ENCODE measurements at regions not wholly inside any gene's neighbourhood (a gene's known extent, or its start where the extent isn't known, plus 50 kb on each side); places are given as distances from the start of the nearest gene placed in this dataset.

DNA sequence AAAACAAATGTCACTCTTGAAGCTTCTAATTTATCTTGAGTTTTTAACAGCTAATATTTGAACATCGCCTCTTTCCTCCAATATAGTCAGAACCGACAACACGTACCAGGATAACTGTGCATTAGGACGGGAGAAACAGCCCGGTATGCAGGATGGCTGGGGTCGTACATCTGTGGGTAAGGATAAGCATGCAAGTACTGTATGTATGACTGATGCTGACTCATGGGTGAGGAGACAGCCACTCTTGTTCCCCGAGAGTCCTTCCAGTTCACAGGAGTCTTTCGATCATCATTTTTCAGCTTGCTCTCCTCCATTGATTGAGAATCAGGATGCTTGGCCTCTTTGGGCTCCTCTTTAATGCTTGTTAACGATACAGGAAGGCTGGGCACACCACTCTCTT, 102.3 kb downstream of the ZNF608 start (continued):
- TF ChIP-seq CEBPB (tag; IDR thresholded peaks at IDR 0.05) (no peak), ZNF41 (CRISPR knock-in tag; conservative IDR thresholded peaks at IDR 0.05) (no peak), SNRNP70 (optimal IDR thresholded peaks at IDR 0.05; ENCODE audit: low read depth, low read length) (no peak), C11orf30 (IDR thresholded peaks at IDR 0.05; ENCODE audit: low read depth) (peak; percentile 78), SMAD4 (CRISPR knock-in tag; conservative IDR thresholded peaks at IDR 0.05) (0 out of 2 replicates have a peak, but pooled peaks have one; percentile 33), NCOA1 (IDR thresholded peaks at IDR 0.05; ENCODE audit: low read depth) (no peak), ARID1B (IDR thresholded peaks at IDR 0.05) (peak; percentile 77), RBM34 (IDR thresholded peaks at IDR 0.05; ENCODE audit: borderline replicate concordance, insufficient read depth, low read length) (no peak), ESRRA (IDR thresholded peaks at IDR 0.05; ENCODE audit: borderline replicate concordance, low read depth) (no peak), NFE2 (IDR thresholded peaks at IDR 0.05; ENCODE audit: low read depth) (peak; percentile 90), EZH2 (IDR thresholded peaks at IDR 0.05; ENCODE audit: borderline replicate concordance, low read depth, low read length) (no peak), BACH1 (tag; IDR thresholded peaks at IDR 0.05) (no peak), RNF2 (IDR thresholded peaks at IDR 0.05) (no peak), ZNF354B (CRISPR knock-in tag; IDR thresholded peaks at IDR 0.05) (no peak), SMARCA4 (IDR thresholded peaks at IDR 0.05) (peak; percentile 79), BHLHE40 (IDR thresholded peaks at IDR 0.05; ENCODE audit: low read length) (no peak), ZNF253 (CRISPR knock-in tag; conservative IDR thresholded peaks at IDR 0.05) (no peak), YBX1 (IDR thresholded peaks at IDR 0.05) (no peak), KDM1A (IDR thresholded peaks at IDR 0.05) (no peak), U2AF1 (optimal IDR thresholded peaks at IDR 0.05; ENCODE audit: low read depth, low read length) (no peak)
- TF ChIP-seq, protein P1, sequence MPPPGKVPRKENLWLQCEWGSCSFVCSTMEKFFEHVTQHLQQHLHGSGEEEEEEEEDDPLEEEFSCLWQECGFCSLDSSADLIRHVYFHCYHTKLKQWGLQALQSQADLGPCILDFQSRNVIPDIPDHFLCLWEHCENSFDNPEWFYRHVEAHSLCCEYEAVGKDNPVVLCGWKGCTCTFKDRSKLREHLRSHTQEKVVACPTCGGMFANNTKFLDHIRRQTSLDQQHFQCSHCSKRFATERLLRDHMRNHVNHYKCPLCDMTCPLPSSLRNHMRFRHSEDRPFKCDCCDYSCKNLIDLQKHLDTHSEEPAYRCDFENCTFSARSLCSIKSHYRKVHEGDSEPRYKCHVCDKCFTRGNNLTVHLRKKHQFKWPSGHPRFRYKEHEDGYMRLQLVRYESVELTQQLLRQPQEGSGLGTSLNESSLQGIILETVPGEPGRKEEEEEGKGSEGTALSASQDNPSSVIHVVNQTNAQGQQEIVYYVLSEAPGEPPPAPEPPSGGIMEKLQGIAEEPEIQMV (tag; conservative IDR thresholded peaks at IDR 0.05; ENCODE audit: low read depth): no peak
- TF ChIP-seq, protein P2, sequence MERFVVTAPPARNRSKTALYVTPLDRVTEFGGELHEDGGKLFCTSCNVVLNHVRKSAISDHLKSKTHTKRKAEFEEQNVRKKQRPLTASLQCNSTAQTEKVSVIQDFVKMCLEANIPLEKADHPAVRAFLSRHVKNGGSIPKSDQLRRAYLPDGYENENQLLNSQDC (CRISPR knock-in tag; IDR thresholded peaks at IDR 0.05): no peak
- TF ChIP-seq, protein P3, sequence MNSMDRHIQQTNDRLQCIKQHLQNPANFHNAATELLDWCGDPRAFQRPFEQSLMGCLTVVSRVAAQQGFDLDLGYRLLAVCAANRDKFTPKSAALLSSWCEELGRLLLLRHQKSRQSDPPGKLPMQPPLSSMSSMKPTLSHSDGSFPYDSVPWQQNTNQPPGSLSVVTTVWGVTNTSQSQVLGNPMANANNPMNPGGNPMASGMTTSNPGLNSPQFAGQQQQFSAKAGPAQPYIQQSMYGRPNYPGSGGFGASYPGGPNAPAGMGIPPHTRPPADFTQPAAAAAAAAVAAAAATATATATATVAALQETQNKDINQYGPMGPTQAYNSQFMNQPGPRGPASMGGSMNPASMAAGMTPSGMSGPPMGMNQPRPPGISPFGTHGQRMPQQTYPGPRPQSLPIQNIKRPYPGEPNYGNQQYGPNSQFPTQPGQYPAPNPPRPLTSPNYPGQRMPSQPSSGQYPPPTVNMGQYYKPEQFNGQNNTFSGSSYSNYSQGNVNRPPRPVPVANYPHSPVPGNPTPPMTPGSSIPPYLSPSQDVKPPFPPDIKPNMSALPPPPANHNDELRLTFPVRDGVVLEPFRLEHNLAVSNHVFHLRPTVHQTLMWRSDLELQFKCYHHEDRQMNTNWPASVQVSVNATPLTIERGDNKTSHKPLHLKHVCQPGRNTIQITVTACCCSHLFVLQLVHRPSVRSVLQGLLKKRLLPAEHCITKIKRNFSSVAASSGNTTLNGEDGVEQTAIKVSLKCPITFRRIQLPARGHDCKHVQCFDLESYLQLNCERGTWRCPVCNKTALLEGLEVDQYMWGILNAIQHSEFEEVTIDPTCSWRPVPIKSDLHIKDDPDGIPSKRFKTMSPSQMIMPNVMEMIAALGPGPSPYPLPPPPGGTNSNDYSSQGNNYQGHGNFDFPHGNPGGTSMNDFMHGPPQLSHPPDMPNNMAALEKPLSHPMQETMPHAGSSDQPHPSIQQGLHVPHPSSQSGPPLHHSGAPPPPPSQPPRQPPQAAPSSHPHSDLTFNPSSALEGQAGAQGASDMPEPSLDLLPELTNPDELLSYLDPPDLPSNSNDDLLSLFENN (IDR thresholded peaks at IDR 0.05; ENCODE audit: low read depth in 2 of 2, low read length in 2 of 2): no peak
- TF ChIP-seq, protein P4, sequence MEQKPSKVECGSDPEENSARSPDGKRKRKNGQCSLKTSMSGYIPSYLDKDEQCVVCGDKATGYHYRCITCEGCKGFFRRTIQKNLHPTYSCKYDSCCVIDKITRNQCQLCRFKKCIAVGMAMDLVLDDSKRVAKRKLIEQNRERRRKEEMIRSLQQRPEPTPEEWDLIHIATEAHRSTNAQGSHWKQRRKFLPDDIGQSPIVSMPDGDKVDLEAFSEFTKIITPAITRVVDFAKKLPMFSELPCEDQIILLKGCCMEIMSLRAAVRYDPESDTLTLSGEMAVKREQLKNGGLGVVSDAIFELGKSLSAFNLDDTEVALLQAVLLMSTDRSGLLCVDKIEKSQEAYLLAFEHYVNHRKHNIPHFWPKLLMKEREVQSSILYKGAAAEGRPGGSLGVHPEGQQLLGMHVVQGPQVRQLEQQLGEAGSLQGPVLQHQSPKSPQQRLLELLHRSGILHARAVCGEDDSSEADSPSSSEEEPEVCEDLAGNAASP (IDR thresholded peaks at IDR 0.05): no peak
- TF ChIP-seq, protein P5, sequence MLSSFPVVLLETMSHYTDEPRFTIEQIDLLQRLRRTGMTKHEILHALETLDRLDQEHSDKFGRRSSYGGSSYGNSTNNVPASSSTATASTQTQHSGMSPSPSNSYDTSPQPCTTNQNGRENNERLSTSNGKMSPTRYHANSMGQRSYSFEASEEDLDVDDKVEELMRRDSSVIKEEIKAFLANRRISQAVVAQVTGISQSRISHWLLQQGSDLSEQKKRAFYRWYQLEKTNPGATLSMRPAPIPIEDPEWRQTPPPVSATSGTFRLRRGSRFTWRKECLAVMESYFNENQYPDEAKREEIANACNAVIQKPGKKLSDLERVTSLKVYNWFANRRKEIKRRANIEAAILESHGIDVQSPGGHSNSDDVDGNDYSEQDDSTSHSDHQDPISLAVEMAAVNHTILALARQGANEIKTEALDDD (IDR thresholded peaks at IDR 0.05): no peak

Data from K562 (cell line).